Body of pancreas (tissue), 4 donors: ENCODE measurements at regions not wholly inside any gene's neighbourhood (a gene's known extent, or its start where the extent isn't known, plus 50 kb on each side); places are given as distances from the start of the nearest gene placed in this dataset.

Source experiments
- POLR2A ChIP-seq, 3 donors: fragments of 450-650 bp; IDR thresholded peaks; one replicate each; pipeline ENCODE4 v1.6.1; 2016; ENCODE audit warnings: antibody characterized with exemption in 3 of 3, mild to moderate bottlenecking in 2 of 3
- TF ChIP-seq, protein P1 (sequence below), 7 experiments: fragments of 450-650 bp in 4 of 7; fragments of 200-600 bp in 3 of 7; sonication (generic) in 3 of 7; IDR thresholded peaks; one replicate each; pipeline ENCODE4 v1.5.1; 2016 to 2019; ENCODE audit warnings: antibody characterized with exemption in 7 of 7

GRCh38 chr5:145104106-145104505 lies 731.0 kb downstream of the PRELID2 start:
- TF ChIP-seq, protein P1, sequence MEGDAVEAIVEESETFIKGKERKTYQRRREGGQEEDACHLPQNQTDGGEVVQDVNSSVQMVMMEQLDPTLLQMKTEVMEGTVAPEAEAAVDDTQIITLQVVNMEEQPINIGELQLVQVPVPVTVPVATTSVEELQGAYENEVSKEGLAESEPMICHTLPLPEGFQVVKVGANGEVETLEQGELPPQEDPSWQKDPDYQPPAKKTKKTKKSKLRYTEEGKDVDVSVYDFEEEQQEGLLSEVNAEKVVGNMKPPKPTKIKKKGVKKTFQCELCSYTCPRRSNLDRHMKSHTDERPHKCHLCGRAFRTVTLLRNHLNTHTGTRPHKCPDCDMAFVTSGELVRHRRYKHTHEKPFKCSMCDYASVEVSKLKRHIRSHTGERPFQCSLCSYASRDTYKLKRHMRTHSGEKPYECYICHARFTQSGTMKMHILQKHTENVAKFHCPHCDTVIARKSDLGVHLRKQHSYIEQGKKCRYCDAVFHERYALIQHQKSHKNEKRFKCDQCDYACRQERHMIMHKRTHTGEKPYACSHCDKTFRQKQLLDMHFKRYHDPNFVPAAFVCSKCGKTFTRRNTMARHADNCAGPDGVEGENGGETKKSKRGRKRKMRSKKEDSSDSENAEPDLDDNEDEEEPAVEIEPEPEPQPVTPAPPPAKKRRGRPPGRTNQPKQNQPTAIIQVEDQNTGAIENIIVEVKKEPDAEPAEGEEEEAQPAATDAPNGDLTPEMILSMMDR (IDR thresholded peaks at IDR 0.05) = no peak
- no peak for TF ChIP-seq POLR2A (IDR thresholded peaks at IDR 0.05)
